HG02571 (cell line): ENCODE measurements at regions not wholly inside any gene's neighbourhood (a gene's known extent, or its start where the extent isn't known, plus 50 kb on each side); places are given as distances from the start of the nearest gene placed in this dataset.
A peak's percentile ranks its signal among the peaks of the same experiment; 100 is the strongest.
"Not testable (repeated sequence)": the region's sequence is repeated elsewhere in the genome, so short reads cannot be mapped to it uniquely, and the experiment has no call there.

ENCODE experiments used
- ATAC-seq: cut with Tn5 transposase; IDR thresholded peaks from one replicate; pipeline ENCODE4 v1.9.1; 2021; ENCODE audit warnings: mild to moderate bottlenecking, moderate library complexity; ENCODE audit not compliant: unreplicated experiment

- no peak for ATAC-seq
Observed at GRCh38 chr5:158010831-158011230, 151.9 kb upstream of the CLINT1 start.

- ATAC-seq = no peak
Observed at GRCh38 chr5:158007336-158007735, 148.4 kb upstream of the CLINT1 start.

DNA sequence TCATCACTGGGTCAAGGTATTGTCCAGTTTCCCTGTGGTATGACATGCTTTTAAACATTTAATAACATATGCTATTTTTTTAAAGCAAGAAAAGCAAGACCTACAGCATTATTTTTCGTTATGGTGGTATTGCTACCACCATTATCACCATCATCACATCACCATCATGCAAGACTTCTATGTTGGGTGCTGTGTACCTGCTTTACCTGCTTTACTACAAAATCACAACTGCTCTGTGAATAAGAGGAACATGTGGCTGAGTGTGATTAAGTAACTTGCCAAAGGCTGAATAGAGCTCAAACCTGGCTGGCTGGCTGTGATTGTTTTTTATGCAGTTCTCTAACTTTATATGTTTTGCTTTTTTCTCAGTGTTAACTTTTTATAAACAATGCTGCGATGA lies 140.8 kb upstream of the CLINT1 start:
- no peak for ATAC-seq

GRCh38 chr5:157997991-157998504 lies 139.1 kb upstream of the CLINT1 start:
- ATAC-seq = no peak

GRCh38 chr5:157994906-157995519 lies 136.1 kb upstream of the CLINT1 start:
- ATAC-seq = peak; percentile 61

DNA sequence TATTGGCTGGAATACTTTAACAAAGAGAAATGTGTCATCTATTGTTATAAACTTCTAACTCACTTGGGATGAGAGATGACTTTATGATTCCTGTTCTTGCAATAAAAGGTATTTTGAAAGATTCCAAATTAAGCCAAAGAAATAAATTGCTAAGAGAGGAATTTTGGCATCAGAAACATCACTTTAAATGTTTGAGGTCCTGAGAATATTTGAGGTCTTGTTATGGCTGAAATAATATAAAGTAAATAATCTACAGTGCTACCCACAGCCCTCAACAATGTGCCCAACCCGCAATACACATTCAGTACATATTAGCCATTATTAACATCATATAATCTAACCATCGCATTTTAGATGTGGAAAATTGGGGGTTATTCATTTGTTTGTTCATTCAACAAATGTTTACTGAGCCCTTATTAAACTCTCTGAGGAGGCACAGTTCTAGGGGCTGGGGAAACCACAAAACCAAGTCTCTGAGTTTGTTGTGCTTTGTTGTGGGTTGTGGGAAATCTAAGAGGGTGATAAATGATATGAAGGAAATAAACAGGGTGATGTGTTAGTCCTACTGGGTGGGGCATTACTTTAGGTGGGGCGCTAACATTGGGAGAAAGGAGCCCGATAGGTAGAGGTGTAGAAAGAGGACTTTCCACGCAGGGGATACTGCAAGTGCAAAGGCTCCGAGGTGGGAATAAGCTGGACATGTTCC lies 135.2 kb upstream of the CLINT1 start:
- no peak for ATAC-seq

- ATAC-seq = no peak
Observed at GRCh38 chr5:157993201-157993600, 134.3 kb upstream of the CLINT1 start.

DNA sequence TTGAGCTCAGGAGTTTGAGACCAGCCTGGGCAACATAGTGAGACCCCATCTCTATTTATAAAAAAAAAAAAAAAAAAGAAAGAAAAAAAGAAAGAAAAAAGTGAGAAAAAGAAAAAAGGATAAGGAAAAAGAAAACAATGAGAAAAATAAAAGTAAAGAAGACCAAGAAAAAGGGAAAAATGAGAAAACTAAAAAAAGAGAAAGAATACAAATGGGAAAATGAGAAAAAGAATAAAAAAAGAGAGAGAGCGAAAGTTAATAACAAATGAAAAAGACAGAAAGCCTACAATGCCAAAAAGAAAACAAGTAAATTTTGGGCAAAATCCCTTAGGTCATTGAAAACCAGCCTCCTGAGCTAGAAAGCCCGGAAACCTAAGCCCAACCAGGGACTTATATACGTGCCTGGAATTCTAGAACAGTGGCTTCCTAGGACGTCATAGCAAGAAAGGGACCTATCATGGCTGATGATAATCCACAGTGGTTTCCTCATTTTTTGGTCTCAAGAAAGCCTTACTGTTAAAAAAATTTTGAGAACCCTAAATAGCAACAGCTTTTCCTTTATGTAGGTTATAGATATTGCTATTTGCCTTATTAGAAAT lies 131.7 kb upstream of the CLINT1 start:
- no peak for ATAC-seq

- no peak for ATAC-seq
Observed at GRCh38 chr5:157989296-157989695, 130.4 kb upstream of the CLINT1 start.

DNA sequence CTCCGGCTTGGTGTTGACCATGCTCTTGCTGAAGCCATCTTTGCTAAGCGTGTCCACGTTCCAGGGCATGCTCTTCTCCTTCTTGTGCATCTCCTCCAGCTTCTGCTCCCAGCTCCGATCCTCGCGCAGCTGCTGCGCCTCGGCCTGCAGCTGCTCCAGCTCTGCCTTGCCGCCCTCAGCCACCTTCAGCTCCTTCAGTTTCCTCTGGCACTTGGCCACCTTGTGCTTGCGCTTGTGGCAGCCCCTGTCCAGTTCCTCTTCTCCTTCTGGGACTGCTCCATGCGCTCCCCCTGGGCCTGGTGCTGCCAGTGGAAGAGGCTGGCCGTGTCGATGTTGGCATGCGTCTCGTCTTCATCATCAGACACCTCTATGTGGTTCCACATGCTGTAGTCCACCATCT lies 128.3 kb upstream of the CLINT1 start:
- ATAC-seq = no peak

DNA sequence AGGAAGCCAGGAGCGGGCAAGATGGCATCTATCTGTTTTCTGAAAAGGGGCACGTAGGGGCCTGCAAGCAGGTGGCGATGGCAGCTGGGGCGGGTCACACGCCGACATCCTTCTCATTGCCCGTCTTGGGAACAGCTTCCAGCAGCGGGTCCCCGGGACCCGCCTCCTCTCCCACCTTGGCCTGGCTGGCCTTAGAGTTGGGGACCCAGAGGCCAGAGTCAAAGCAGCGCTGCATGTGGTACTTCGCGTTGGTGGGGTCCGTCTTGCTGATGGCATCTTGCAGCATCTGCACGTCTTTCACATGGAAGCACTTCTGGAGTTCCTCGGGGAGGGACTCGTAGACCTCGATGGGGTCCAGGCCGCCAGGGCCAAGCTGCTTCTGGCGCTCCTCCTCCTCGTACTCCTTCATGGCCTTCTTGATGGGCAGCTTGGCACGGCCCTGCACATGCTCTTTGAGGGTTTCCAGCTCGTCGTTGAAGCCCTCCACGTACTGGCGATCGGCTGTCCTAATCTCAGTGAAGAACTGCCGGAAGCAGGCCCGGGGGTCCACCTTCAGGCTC lies 127.6 kb upstream of the CLINT1 start:
- no peak for ATAC-seq

DNA sequence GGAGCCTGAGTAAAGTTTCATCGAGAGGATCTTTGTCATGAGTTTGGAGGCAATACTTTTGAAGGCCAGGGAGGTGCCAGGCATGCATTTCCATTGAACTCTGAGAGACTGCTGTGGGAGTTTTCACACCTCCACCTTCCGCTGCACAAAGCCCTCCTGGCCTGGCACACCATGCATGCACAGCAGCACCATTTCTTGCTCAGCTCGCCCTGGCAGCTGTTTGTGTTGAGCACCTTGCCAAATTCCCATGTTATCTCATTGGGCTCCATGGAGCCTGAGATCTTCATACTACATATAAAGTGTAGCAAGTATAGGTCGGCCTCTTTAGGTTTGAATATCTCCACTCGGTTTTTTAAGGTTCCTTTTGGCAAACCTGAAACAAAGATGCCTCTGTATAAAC lies 125.7 kb upstream of the CLINT1 start:
- ATAC-seq = no peak

DNA sequence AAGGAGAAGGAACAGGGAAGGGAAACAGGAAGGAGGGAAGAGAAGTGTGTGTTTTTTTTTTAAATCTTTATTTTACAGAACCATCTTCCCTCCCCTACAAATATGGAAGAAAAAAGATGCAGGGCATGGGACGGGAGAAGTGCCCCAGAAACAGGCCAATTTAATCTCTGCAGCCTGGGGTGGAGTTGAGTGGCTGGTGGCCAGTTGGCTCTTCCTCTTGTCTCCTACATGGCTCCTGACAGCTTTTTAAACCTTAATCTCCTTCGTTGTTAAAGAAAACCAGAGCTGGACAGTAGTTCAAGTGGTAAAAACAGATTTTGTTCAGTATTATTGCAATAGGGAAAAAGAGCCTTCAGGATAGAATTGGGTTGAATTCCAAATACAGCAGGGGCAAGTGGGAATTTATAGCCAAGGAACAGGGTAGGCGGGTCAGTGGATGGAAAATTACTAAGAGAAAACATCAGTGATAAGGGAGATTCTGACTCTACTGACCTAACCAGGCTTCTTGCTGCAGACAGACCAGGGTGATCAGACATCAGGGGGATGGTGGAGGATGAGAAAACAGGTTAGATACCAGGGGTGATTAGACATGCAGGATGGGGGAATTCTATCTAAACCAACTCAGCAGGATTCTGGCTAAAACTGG lies 125.1 kb upstream of the CLINT1 start:
- ATAC-seq = no peak

DNA sequence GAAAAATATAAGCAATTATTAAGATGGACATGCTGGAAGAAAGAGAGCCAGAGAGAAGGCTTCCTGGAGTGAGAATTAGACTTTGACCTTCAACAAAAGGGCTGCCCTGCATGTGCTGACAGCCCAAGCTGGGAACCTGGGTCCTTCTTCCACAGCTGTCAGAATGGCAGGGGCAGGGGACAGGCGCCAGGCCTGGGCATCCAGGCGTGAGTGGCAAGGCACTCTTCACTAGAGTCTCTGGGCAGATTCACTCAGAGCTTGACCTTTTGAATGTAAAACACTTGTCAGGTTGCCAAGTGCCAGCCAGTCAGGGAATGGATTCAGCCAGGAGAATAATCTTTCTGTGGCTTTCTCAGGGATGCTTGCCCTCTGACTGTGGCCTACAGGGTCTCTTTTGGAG lies 119.1 kb upstream of the CLINT1 start:
- ATAC-seq = no peak

DNA sequence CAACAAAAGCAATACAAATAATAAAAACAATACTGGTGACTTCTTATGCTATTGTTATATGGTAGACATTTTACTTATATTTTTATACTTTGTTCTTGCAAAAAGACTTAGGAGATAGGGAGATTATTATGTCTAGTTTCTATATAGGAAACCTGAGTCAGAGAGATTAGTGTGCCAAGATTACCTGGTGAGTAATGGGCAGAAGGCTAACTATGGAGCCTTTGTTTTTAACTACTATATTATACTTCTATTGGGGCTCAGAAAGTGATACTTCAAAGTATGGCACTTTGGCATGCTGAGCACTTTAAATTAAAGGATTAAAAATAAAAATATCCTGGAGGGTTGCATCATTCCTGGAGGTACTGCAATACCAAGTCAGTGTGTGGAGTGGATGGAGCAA lies 117.5 kb upstream of the CLINT1 start:
- ATAC-seq = no peak

GRCh38 chr5:157972579-157972978 lies 113.6 kb upstream of the CLINT1 start:
- no peak for ATAC-seq

- ATAC-seq = no peak
Observed at GRCh38 chr5:157971571-157972216, 112.7 kb upstream of the CLINT1 start.

DNA sequence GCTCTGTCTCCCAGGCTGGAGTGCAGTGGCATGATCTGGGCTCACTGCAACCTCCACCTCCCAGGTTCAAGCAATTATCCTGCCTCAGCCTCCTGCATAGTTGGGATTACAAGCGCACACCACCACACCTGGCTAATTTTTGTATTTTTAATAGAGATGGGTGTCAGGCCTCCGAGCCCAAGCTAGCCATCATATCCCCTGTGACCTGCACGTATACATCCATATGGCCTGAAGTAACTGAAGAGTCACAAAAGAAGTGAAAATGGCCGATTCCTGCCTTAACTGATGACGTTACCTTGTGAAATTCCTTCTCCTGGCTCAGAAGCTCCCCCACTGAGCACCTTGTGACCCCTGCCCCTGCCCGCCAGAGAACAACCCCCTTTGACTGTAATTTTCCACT lies 109.6 kb upstream of the CLINT1 start:
- ATAC-seq = not testable (repeated sequence)

GRCh38 chr5:157965989-157966388 lies 107.0 kb upstream of the CLINT1 start:
- no peak for ATAC-seq

GRCh38 chr5:157965040-157965678 lies 106.2 kb upstream of the CLINT1 start:
- ATAC-seq = no peak
